Natural killer cell treated with Interleukin-12 subunit alpha and Interleukin-12 subunit beta and Interleukin-15 and Interleukin-18, amount 100 ng/mL, for 72 hours (primary cell): ENCODE measurements at regions not wholly inside any gene's neighbourhood (a gene's known extent, or its start where the extent isn't known, plus 50 kb on each side); places are given as distances from the start of the nearest gene placed in this dataset.

Experiments used
- ATAC-seq, 2 donors: fragments of 150-1000 bp; cut with Tn5 transposase in 1 of 2; sonication (Bioruptor Pico), chemical (Tn5 transposase) in 1 of 2; 2 replicates each; pipeline ENCODE4 v1.10.0; 2021
- DNase-seq: peaks from one replicate; pipeline ENCODE4 v3.0.0; 2022; ENCODE audit warnings: low spot score
- H3K27ac Mint-ChIP-seq, 2 donors: 1 replicate in 1 of 2; 2 replicates in 1 of 2; pipeline ENCODE4 v1.8.0; 2022; ENCODE audit warnings: mixed read lengths in 2 of 2, mild to moderate bottlenecking in 1 of 2, moderate library complexity in 1 of 2
- H3K27me3 Mint-ChIP-seq, 2 donors: 1 replicate in 1 of 2; 2 replicates in 1 of 2; pipeline ENCODE4 v1.8.0; 2022; ENCODE audit warnings: mixed read lengths in 2 of 2
- H3K36me3 Mint-ChIP-seq: one replicate; pipeline ENCODE4 v1.8.0; 2022; ENCODE audit warnings: mixed read lengths
- H3K4me1 Mint-ChIP-seq, 2 donors: 1 replicate in 1 of 2; 2 replicates in 1 of 2; pipeline ENCODE4 v1.8.0; 2022; ENCODE audit warnings: low read depth in 2 of 2, mixed read lengths in 2 of 2, mild to moderate bottlenecking in 1 of 2
- H3K4me3 Mint-ChIP-seq: one replicate; pipeline ENCODE4 v1.8.0; 2022; ENCODE audit warnings: mixed read lengths
- H3K9me3 Mint-ChIP-seq: 2 replicates; pipeline ENCODE4 v1.8.0; 2022; ENCODE audit warnings: mixed read lengths

- H3K4me1 Mint-ChIP-seq = no peaks in the 10 kb centered on the region
- H3K4me3 Mint-ChIP-seq = no peak overlapping the region
- H3K27me3 Mint-ChIP-seq = no peaks in the 10 kb centered on the region
- H3K9me3 Mint-ChIP-seq = peaks cover 14% of the 10 kb centered on the region
- ATAC-seq (no peak), DNase-seq (no peak)
- no peaks in the 10 kb centered on the region for H3K36me3 Mint-ChIP-seq
- H3K27ac Mint-ChIP-seq = no peak overlapping the region
These were observed 767.8 kb downstream of the TFAP2A start for GRCh38 chr6:9647071-9647445.

GRCh38 chr6:9646342-9647070 is 768.4 kb downstream of the TFAP2A start:
- no peak for DNase-seq
- no peak for ATAC-seq
- H3K36me3 Mint-ChIP-seq = no peaks in the 10 kb centered on the region
- H3K27ac Mint-ChIP-seq = no peak overlapping the region
- H3K4me3 Mint-ChIP-seq = no peak overlapping the region
- no peaks in the 10 kb centered on the region for H3K27me3 Mint-ChIP-seq
- H3K9me3 Mint-ChIP-seq = peaks cover 14% of the 10 kb centered on the region
- H3K4me1 Mint-ChIP-seq = no peaks in the 10 kb centered on the region

- Mint-ChIP-seq H3K27me3 (no peaks in the 10 kb centered on the region), H3K9me3 (peaks cover 12% of the 10 kb centered on the region), H3K4me3 (no peak overlapping the region), H3K27ac (no peak overlapping the region), H3K4me1 (no peaks in the 10 kb centered on the region), H3K36me3 (no peaks in the 10 kb centered on the region)
- DNase-seq = no peak
- no peak for ATAC-seq
These were observed 776.0 kb downstream of the TFAP2A start for GRCh38 chr6:9638861-9639260.

- H3K4me1 Mint-ChIP-seq = no peaks in the 10 kb centered on the region
These were observed 780.1 kb downstream of the TFAP2A start for GRCh38 chr6:9634776-9635175.

GRCh38 chr6:9632026-9632425 is 782.8 kb downstream of the TFAP2A start:
- Mint-ChIP-seq H3K27me3 (no peaks in the 10 kb centered on the region), H3K4me3 (no peak overlapping the region), H3K27ac (no peak overlapping the region), H3K9me3 (peaks cover 16% of the 10 kb centered on the region), H3K4me1 (no peaks in the 10 kb centered on the region), H3K36me3 (peaks cover 5% of the 10 kb centered on the region)
- DNase-seq (no peak), ATAC-seq (no peak)

More at GRCh38 chr6:9634776-9635175, 780.1 kb downstream of the TFAP2A start:
- no peaks in the 10 kb centered on the region for H3K36me3 Mint-ChIP-seq
- DNase-seq = no peak
- no peak overlapping the region for H3K4me3 Mint-ChIP-seq
- ATAC-seq = no peak
- peaks cover 17% of the 10 kb centered on the region for H3K9me3 Mint-ChIP-seq
- H3K27me3 Mint-ChIP-seq = no peaks in the 10 kb centered on the region
- H3K27ac Mint-ChIP-seq = no peak overlapping the region

GRCh38 chr6:9628819-9629218 is 786.1 kb downstream of the TFAP2A start:
- Mint-ChIP-seq H3K9me3 (peaks cover 8% of the 10 kb centered on the region), H3K27me3 (no peaks in the 10 kb centered on the region), H3K27ac (no peak overlapping the region), H3K4me3 (no peak overlapping the region), H3K4me1 (no peaks in the 10 kb centered on the region), H3K36me3 (peaks cover 5% of the 10 kb centered on the region)
- no peak for DNase-seq
- ATAC-seq = no peak

- Mint-ChIP-seq H3K27me3 (no peaks in the 10 kb centered on the region), H3K36me3 (peaks cover 5% of the 10 kb centered on the region), H3K27ac (no peak overlapping the region), H3K4me3 (no peak overlapping the region), H3K4me1 (no peaks in the 10 kb centered on the region), H3K9me3 (peaks cover 11% of the 10 kb centered on the region)
- ATAC-seq = no peak
- no peak for DNase-seq
These were observed 787.0 kb downstream of the TFAP2A start for GRCh38 chr6:9627916-9628315.

GRCh38 chr6:9623985-9624384 is 790.9 kb downstream of the TFAP2A start:
- ATAC-seq = no peak

GRCh38 chr6:9623228-9623832 is 791.5 kb downstream of the TFAP2A start:
- H3K36me3 Mint-ChIP-seq = no peaks in the 10 kb centered on the region
- H3K4me3 Mint-ChIP-seq = no peak overlapping the region
- no peak for DNase-seq
- no peak overlapping the region for H3K27ac Mint-ChIP-seq
- no peak for ATAC-seq
- no peaks in the 10 kb centered on the region for H3K4me1 Mint-ChIP-seq
- peaks cover 9% of the 10 kb centered on the region for H3K9me3 Mint-ChIP-seq
- no peaks in the 10 kb centered on the region for H3K27me3 Mint-ChIP-seq

More at GRCh38 chr6:9623985-9624384, 790.9 kb downstream of the TFAP2A start:
- H3K27me3 Mint-ChIP-seq = no peaks in the 10 kb centered on the region
- no peak overlapping the region for H3K4me3 Mint-ChIP-seq
- H3K9me3 Mint-ChIP-seq = peaks cover 13% of the 10 kb centered on the region
- no peak for DNase-seq
- no peak overlapping the region for H3K27ac Mint-ChIP-seq
- peaks cover 4% of the 10 kb centered on the region for H3K36me3 Mint-ChIP-seq
- H3K4me1 Mint-ChIP-seq = no peaks in the 10 kb centered on the region

GRCh38 chr6:9621276-9621675 is 793.6 kb downstream of the TFAP2A start:
- ATAC-seq (no peak), DNase-seq (no peak)
- no peak overlapping the region for H3K4me3 Mint-ChIP-seq
- no peaks in the 10 kb centered on the region for H3K27me3 Mint-ChIP-seq
- no peak overlapping the region for H3K27ac Mint-ChIP-seq
- H3K36me3 Mint-ChIP-seq = no peaks in the 10 kb centered on the region
- peaks cover 9% of the 10 kb centered on the region for H3K9me3 Mint-ChIP-seq
- no peaks in the 10 kb centered on the region for H3K4me1 Mint-ChIP-seq

GRCh38 chr6:9620687-9621086 is 794.2 kb downstream of the TFAP2A start:
- no peak overlapping the region for H3K4me3 Mint-ChIP-seq
- no peak for DNase-seq
- no peaks in the 10 kb centered on the region for H3K36me3 Mint-ChIP-seq
- H3K27me3 Mint-ChIP-seq = no peaks in the 10 kb centered on the region
- H3K9me3 Mint-ChIP-seq = peaks cover 12% of the 10 kb centered on the region
- no peaks in the 10 kb centered on the region for H3K4me1 Mint-ChIP-seq
- no peak for ATAC-seq
- no peak overlapping the region for H3K27ac Mint-ChIP-seq

GRCh38 chr6:9620263-9620662 is 794.6 kb downstream of the TFAP2A start:
- Mint-ChIP-seq H3K4me1 (no peaks in the 10 kb centered on the region), H3K4me3 (no peak overlapping the region), H3K36me3 (no peaks in the 10 kb centered on the region), H3K27ac (no peak overlapping the region), H3K27me3 (no peaks in the 10 kb centered on the region), H3K9me3 (peaks cover 12% of the 10 kb centered on the region)
- DNase-seq = no peak
- ATAC-seq = no peak

- no peaks in the 10 kb centered on the region for H3K4me1 Mint-ChIP-seq
- H3K9me3 Mint-ChIP-seq = peaks cover 13% of the 10 kb centered on the region
- no peaks in the 10 kb centered on the region for H3K27me3 Mint-ChIP-seq
- ATAC-seq (no peak), DNase-seq (no peak)
- H3K36me3 Mint-ChIP-seq = no peaks in the 10 kb centered on the region
- no peak overlapping the region for H3K4me3 Mint-ChIP-seq
- H3K27ac Mint-ChIP-seq = no peak overlapping the region
These were observed 800.1 kb downstream of the TFAP2A start for GRCh38 chr6:9614778-9615177.

GRCh38 chr6:9612489-9612888 is 802.4 kb downstream of the TFAP2A start:
- DNase-seq = no peak
- H3K27ac Mint-ChIP-seq = no peak overlapping the region
- no peak overlapping the region for H3K4me3 Mint-ChIP-seq
- no peaks in the 10 kb centered on the region for H3K4me1 Mint-ChIP-seq
- peaks cover 13% of the 10 kb centered on the region for H3K9me3 Mint-ChIP-seq
- no peak for ATAC-seq
- no peaks in the 10 kb centered on the region for H3K36me3 Mint-ChIP-seq
- H3K27me3 Mint-ChIP-seq = no peaks in the 10 kb centered on the region
